GM12878 (cell line): ENCODE measurements at regions not wholly inside any gene's neighbourhood (a gene's known extent, or its start where the extent isn't known, plus 50 kb on each side); places are given as distances from the start of the nearest gene placed in this dataset.

Experiments used
- ATAC-seq: fragments of 200-7000 bp; cut with Tn5 transposase; 3 replicates; pipeline ENCODE4 v1.9.1; 2020; ENCODE audit warnings: mild to moderate bottlenecking, moderate library complexity
- BruUV-seq: library from RNA; stranded (reverse); fragments of 400-500 nt; replicated peaks from 2 replicates; lab custom pipeline; 2021; lab: Mats Ljungman, UMichigan
- CTCF ChIA-PET: fragments of 300-600 bp; sonication (Branson Sonifier 250); formaldehyde crosslinking; extraction: SDS; loops from one replicate; lab custom pipeline; 2021; ENCODE audit warnings: inconsistent platforms; lab: Yijun Ruan, JAX
- POLR2A ChIA-PET: fragments of 350-600 bp; formaldehyde crosslinking; extraction: SDS; loops from one replicate; lab custom pipeline; 2021; ENCODE audit warnings: inconsistent platforms; lab: Charles Lee
- RAD21 ChIA-PET: fragments of 300-600 bp; sonication (Branson Sonifier 250); formaldehyde crosslinking; loops from one replicate; lab custom pipeline; 2023; ENCODE audit warnings: antibody characterized with exemption; ENCODE audit not compliant: unreplicated experiment; lab: Charles Lee
- SMC1A ChIA-PET: fragments of 300-600 bp; sonication (Branson Sonifier 250); formaldehyde crosslinking; loops from one replicate; lab custom pipeline; 2023; ENCODE audit not compliant: unreplicated experiment, uncharacterized antibody; lab: Charles Lee
- DNase-seq: peaks from one replicate; pipeline ENCODE4 v3.0.0-alpha.2; 2011; ENCODE audit warnings: low read depth, low spot score
- FAIRE-seq: peaks from 3 replicates; lab custom pipeline; 2011; peaks lifted over from hg19 to GRCh38; lab: Jason Lieb, UNC
- H2AFZ ChIP-seq: 2 replicates; pipeline ENCODE4 v1.6.0; 2011; ENCODE audit warnings: low read depth, low read length, control low read depth; ENCODE audit not compliant: control insufficient read depth
- H3K27ac ChIP-seq: 2 replicates; pipeline ENCODE4 v1.5.1; 2011; ENCODE audit warnings: control low read depth; ENCODE audit not compliant: control insufficient read depth, insufficient read depth
- H3K27me3 ChIP-seq, 2 experiments: replicated peaks in 1 of 2; 2 replicates each; pipeline versions ENCODE4 v1.6.0 to v1.6.1; 2011; ENCODE audit warnings: low read length in 1 of 2; ENCODE audit not compliant: control insufficient read depth in 2 of 2, insufficient read depth in 2 of 2
- H3K36me3 ChIP-seq, 2 experiments: 2 replicates each; pipeline ENCODE4 v1.5.1; 2011; ENCODE audit warnings: low read length in 1 of 2; ENCODE audit not compliant: control insufficient read depth in 2 of 2, insufficient read depth in 2 of 2
- H3K4me1 ChIP-seq: 2 replicates; pipeline ENCODE4 v1.6.1; 2011; ENCODE audit warnings: mild to moderate bottlenecking, low read length, moderate library complexity, mixed read lengths; ENCODE audit not compliant: control insufficient read depth, insufficient read depth
- H3K4me2 ChIP-seq: 2 replicates; pipeline ENCODE4 v1.6.0; 2011; ENCODE audit warnings: control low read depth; ENCODE audit not compliant: control insufficient read depth, insufficient read depth
- H3K4me3 ChIP-seq: fragments of 200-600 bp; sonication (generic); 2 replicates; pipeline ENCODE4 v1.5.1; 2016
- H3K79me2 ChIP-seq: 2 replicates; pipeline ENCODE4 v1.6.0; 2011; ENCODE audit warnings: low read length; ENCODE audit not compliant: control insufficient read depth, insufficient read depth
- H3K9ac ChIP-seq: 2 replicates; pipeline ENCODE4 v1.8.0; 2011; ENCODE audit warnings: low read length, control low read depth, mixed read lengths; ENCODE audit not compliant: control insufficient read depth, insufficient read depth
- H3K9me3 ChIP-seq: replicated peaks from 3 replicates; pipeline ENCODE4 v1.5.1; 2011; ENCODE audit warnings: mild to moderate bottlenecking, low read length; ENCODE audit not compliant: control insufficient read depth, insufficient read depth
- H4K20me1 ChIP-seq: 2 replicates; pipeline ENCODE4 v1.6.0; 2011; ENCODE audit not compliant: control insufficient read depth, insufficient read depth
- FOS ChIP-seq: IDR thresholded peaks from 3 replicates; pipeline ENCODE4 v1.6.1; 2011; ENCODE audit warnings: borderline replicate concordance; ENCODE audit not compliant: insufficient read length; ENCODE audit errors: extremely low read depth
- FOXM1 ChIP-seq: IDR thresholded peaks from 2 replicates; pipeline ENCODE4 v1.6.1; 2012; ENCODE audit warnings: low read depth, mild to moderate bottlenecking, inconsistent platforms, low read length, moderate library complexity
- IRF5 ChIP-seq: fragments of 450-650 bp; IDR thresholded peaks from 2 replicates; pipeline ENCODE4 v1.6.1; 2017; ENCODE audit warnings: borderline replicate concordance
- MEF2A ChIP-seq: IDR thresholded peaks from 2 replicates; pipeline ENCODE4 v1.6.1; 2011; ENCODE audit warnings: low read depth, mild to moderate bottlenecking, low read length, moderate library complexity; ENCODE audit not compliant: insufficient read depth
- PAX8 ChIP-seq: fragments of 450-650 bp; IDR thresholded peaks from 2 replicates; pipeline ENCODE4 v1.6.1; 2017; ENCODE audit warnings: mild to moderate bottlenecking, moderate library complexity
- PML ChIP-seq: IDR thresholded peaks from 2 replicates; pipeline ENCODE4 v1.6.1; 2012; ENCODE audit warnings: low read length, inconsistent platforms
- RCOR1 ChIP-seq: conservative IDR thresholded peaks from 2 replicates; pipeline ENCODE4 v1.6.1; 2012; ENCODE audit warnings: low read depth, low read length, improper control_type of control experiment
- RUNX3 ChIP-seq: IDR thresholded peaks from 2 replicates; pipeline ENCODE4 v1.6.1; 2012; ENCODE audit warnings: low read length, inconsistent platforms
- SREBF1 ChIP-seq: IDR thresholded peaks from 2 replicates; pipeline ENCODE4 v1.6.1; 2012; ENCODE audit warnings: mild to moderate bottlenecking, low read length
- TARDBP ChIP-seq: IDR thresholded peaks from 2 replicates; pipeline ENCODE4 v1.6.1; 2016; ENCODE audit warnings: borderline replicate concordance
- TCF12 ChIP-seq: IDR thresholded peaks from 2 replicates; pipeline ENCODE4 v1.6.1; 2011; ENCODE audit warnings: low read depth, mild to moderate bottlenecking, low read length
- TCF3 ChIP-seq: IDR thresholded peaks from 2 replicates; pipeline ENCODE4 v1.6.1; 2012; ENCODE audit warnings: low read depth, mild to moderate bottlenecking, low read length, borderline replicate concordance; ENCODE audit not compliant: insufficient read depth
- ZBTB33 ChIP-seq: fragments of 450-650 bp; IDR thresholded peaks from 2 replicates; pipeline ENCODE4 v1.6.1; 2017; ENCODE audit warnings: mild to moderate bottlenecking
- WGBS: methylation state at CpG from one replicate; pipeline ENCODE4 v1.1.6; 2016; ENCODE audit warnings: low lambda C conversion rate; ENCODE audit not compliant: insufficient replicate concordance, insufficient coverage; ENCODE audit errors: missing lambda C conversion rate; 5-methylcytosine and 5-hydroxymethylcytosine counted together
- in situ Hi-C: fragments of 300-500 bp; cut with MboI; formaldehyde crosslinking; loops from 9 replicates; pipeline ENCODE4 v1.14.3; 2018; ENCODE audit warnings: mixed read lengths
- intact Hi-C: fragments of 100-400 bp; cut with micrococcal nuclease; formaldehyde crosslinking; loops from one replicate; pipeline ENCODE4 v1.14.2; 2022; ENCODE audit not compliant: unreplicated experiment

GRCh38 chr2:144643537-144644336, 123.8 kb upstream of the ZEB2 start:
- RAD21 ChIA-PET = no interaction called here
- peaks cover 0 to 2% of the 10 kb centered on the region in 2 experiments; a peak in 1 of 4 replicates for H3K27me3 ChIP-seq
- H4K20me1 ChIP-seq = no peaks in the 10 kb centered on the region
- H3K9me3 ChIP-seq = no peaks in the 10 kb centered on the region
- SMC1A ChIA-PET = no interaction called here
- WGBS = 53% methylated on average over 6 of the region's 6 CpGs
- H3K4me2 ChIP-seq = no peak overlapping the region
- CTCF ChIA-PET = no interaction called here
- ATAC-seq (no peak), FAIRE-seq (no peak), DNase-seq (no peak)
- H3K4me1 ChIP-seq = no peaks in the 10 kb centered on the region
- H3K4me3 ChIP-seq = no peak overlapping the region
- BruUV-seq = no TSS peak
- in situ Hi-C loops = no loop called here
- H3K79me2 ChIP-seq = no peaks in the 10 kb centered on the region
- no peak overlapping the region for H2AFZ ChIP-seq
- intact Hi-C loops = no loop called here
- H3K36me3 ChIP-seq = no peaks in the 10 kb centered on the region
- POLR2A ChIA-PET = no interaction called here
- H3K27ac ChIP-seq = no peak overlapping the region
- TF ChIP-seq MEF2A (no peak), IRF5 (no peak), TARDBP (no peak), TCF12 (no peak), RUNX3 (no peak), RCOR1 (no peak), TCF3 (no peak), SREBF1 (no peak), PML (no peak), FOXM1 (no peak), PAX8 (no peak), FOS (no peak), ZBTB33 (no peak)
- no peak overlapping the region for H3K9ac ChIP-seq
